ENCODE measurements at regions not wholly inside any gene's neighbourhood (a gene's known extent, or its start where the extent isn't known, plus 50 kb on each side); places are given as distances from the start of the nearest gene placed in this dataset.

- DNase-seq (ENCODE audit: extremely low spot score), result no peak
- POLR2A ChIA-PET, result no interaction called here
- CTCF ChIA-PET, result interaction anchor here (1.2 to 3.6 kb wide), 2 partner anchors 12 to 19 kb away, joined by 3 to 12 read pairs; no protein-coding TSS in a partner anchor
- TF ChIP-seq, protein P1, sequence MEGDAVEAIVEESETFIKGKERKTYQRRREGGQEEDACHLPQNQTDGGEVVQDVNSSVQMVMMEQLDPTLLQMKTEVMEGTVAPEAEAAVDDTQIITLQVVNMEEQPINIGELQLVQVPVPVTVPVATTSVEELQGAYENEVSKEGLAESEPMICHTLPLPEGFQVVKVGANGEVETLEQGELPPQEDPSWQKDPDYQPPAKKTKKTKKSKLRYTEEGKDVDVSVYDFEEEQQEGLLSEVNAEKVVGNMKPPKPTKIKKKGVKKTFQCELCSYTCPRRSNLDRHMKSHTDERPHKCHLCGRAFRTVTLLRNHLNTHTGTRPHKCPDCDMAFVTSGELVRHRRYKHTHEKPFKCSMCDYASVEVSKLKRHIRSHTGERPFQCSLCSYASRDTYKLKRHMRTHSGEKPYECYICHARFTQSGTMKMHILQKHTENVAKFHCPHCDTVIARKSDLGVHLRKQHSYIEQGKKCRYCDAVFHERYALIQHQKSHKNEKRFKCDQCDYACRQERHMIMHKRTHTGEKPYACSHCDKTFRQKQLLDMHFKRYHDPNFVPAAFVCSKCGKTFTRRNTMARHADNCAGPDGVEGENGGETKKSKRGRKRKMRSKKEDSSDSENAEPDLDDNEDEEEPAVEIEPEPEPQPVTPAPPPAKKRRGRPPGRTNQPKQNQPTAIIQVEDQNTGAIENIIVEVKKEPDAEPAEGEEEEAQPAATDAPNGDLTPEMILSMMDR (IDR thresholded peaks at IDR 0.05; ENCODE audit: control extremely low read depth, extremely low read depth, low read depth, missing control alignments), result no peak
Measured at GRCh38 chr14:34063042-34063441, 112.2 kb upstream of the EGLN3 start.

DNA sequence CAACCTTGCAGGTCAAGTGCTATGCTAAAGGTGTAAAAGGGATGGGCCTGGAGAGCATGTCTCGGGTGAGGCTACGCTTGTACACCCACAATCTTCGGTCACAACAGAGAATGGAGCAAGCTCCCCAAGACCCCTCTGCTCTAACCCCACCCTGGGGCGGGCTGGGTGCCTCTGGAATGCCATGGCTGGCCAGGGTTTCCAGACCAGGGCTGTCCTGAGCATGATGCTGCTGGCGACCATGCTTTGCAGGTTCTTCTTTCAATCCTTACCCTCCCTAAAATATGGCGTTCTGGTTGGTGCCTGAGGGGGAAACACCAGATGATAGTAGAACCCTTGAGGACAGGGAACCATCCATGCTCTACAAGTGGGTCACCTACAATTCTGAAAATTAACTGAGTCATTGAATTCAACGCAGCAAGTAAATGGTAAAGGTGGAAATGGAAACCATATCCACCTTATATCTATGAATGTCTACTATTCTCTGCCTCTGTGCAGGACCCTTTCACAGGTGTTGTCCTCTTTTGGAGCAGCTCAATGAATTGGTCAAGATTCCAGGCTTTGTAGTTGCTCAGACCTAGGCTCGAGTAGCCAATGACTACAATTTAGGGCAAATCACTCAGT, 111.6 kb upstream of the EGLN3 start:
- ChIA-PET POLR2A (no interaction called here), CTCF (interaction anchor here (0.6 to 3.6 kb wide), 3 partner anchors 13 to 30 kb away, joined by 3 to 12 read pairs (median 3); no protein-coding TSS in a partner anchor)
- TF ChIP-seq, protein P1 (IDR thresholded peaks at IDR 0.05; ENCODE audit: control extremely low read depth, extremely low read depth, low read depth, missing control alignments), result no peak
- no peak for DNase-seq (ENCODE audit: extremely low spot score)

- DNase-seq (ENCODE audit: extremely low spot score), result no peak
- ChIA-PET POLR2A (no interaction called here), CTCF (interaction anchor here (1.0 to 6.7 kb wide), 11 partner anchors 11 to 211 kb away, joined by 3 to 39 read pairs (median 5); no protein-coding TSS in a partner anchor)
- TF ChIP-seq, protein P1 (IDR thresholded peaks at IDR 0.05; ENCODE audit: control extremely low read depth, extremely low read depth, low read depth, missing control alignments), result no peak
Measured at GRCh38 chr14:34060651-34060999, 109.8 kb upstream of the EGLN3 start.

GRCh38 chr14:34059925-34060650, 109.2 kb upstream of the EGLN3 start:
- TF ChIP-seq, protein P1 (IDR thresholded peaks at IDR 0.05; ENCODE audit: control extremely low read depth, extremely low read depth, low read depth, missing control alignments), result peak; percentile 23
- DNase-seq (ENCODE audit: extremely low spot score), result peak; percentile 79
- ChIA-PET POLR2A (no interaction called here), CTCF (interaction anchor here (0.7 to 6.7 kb wide), 16 partner anchors 11 to 210 kb away, joined by 3 to 39 read pairs (median 4); no protein-coding TSS in a partner anchor)

- no peak for DNase-seq (ENCODE audit: extremely low spot score)
- TF ChIP-seq, protein P1 (IDR thresholded peaks at IDR 0.05; ENCODE audit: control extremely low read depth, extremely low read depth, low read depth, missing control alignments), result no peak
- ChIA-PET POLR2A (no interaction called here), CTCF (interaction anchor here (0.7 to 6.7 kb wide), 14 partner anchors 12 to 209 kb away, joined by 3 to 39 read pairs (median 4); no protein-coding TSS in a partner anchor)
Measured at GRCh38 chr14:34059037-34059924, 108.4 kb upstream of the EGLN3 start.

DNA sequence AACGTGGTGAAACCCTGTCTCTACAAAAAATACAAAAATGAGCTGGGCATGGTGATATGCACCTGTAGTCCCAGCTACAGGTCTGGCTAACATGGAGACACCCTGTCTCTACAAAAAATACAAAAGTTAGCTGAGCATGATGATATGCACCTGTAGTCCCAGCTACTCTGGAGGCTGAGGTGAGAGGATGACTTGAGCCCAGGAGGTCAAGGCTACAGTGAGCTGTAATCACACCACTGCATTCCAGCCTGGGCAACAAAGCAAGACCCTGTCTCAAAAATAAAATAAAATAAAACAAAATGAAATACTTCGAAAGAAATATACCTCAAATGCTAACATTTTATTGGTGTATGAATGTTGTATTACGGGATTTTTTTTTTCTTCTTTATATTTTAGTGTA, 107.6 kb upstream of the EGLN3 start:
- TF ChIP-seq, protein P1 (IDR thresholded peaks at IDR 0.05; ENCODE audit: control extremely low read depth, extremely low read depth, low read depth, missing control alignments), result no peak
- ChIA-PET CTCF (interaction anchor here (1.7 to 6.7 kb wide), 2 partner anchors 21 to 39 kb away, joined by 5 to 39 read pairs; no protein-coding TSS in a partner anchor), POLR2A (no interaction called here)
- DNase-seq (ENCODE audit: extremely low spot score), result no peak
